HepG2 (cell line): ENCODE measurements at regions not wholly inside any gene's neighbourhood (a gene's known extent, or its start where the extent isn't known, plus 50 kb on each side); places are given as distances from the start of the nearest gene placed in this dataset.

ENCODE experiments used
- ATAC-seq: fragments of 200-7000 bp; cut with Tn5 transposase; 3 replicates; pipeline ENCODE4 v1.9.1; 2020; ENCODE audit warnings: mild to moderate bottlenecking, moderate library complexity
- BruUV-seq: library from RNA; stranded (reverse); fragments of 400-500 nt; replicated peaks from 2 replicates; lab custom pipeline; 2021; lab: Mats Ljungman, UMichigan
- CTCF ChIA-PET: fragments of 300-600 bp; formaldehyde crosslinking; extraction: SDS; loops from one replicate; lab custom pipeline; 2021; ENCODE audit warnings: low total read pairs, inconsistent platforms, low intra/inter-chr PET ratio; lab: Yijun Ruan, JAX
- POLR2A ChIA-PET: fragments of 350-600 bp; sonication (Branson Sonifier 250); formaldehyde crosslinking; loops from one replicate; lab custom pipeline; 2020; ENCODE audit warnings: antibody characterized with exemption, inconsistent platforms; lab: Yijun Ruan, JAX
- DNase-seq: peaks from one replicate; pipeline ENCODE4 v3.0.0-alpha.2; 2015; ENCODE audit warnings: low spot score
- FAIRE-seq: peaks from 3 replicates; lab custom pipeline; 2011; peaks lifted over from hg19 to GRCh38; lab: Jason Lieb, UNC
- H2AFZ ChIP-seq: one replicate; pipeline ENCODE4 v1.6.1; 2011; ENCODE audit warnings: low read length, inconsistent platforms
- H3K27ac ChIP-seq: fragments of 300-600 bp; 3 replicates; pipeline ENCODE4 v1.8.0; 2011; ENCODE audit warnings: mixed run types, mild to moderate bottlenecking, mixed read lengths, low read length, inconsistent platforms; ENCODE audit not compliant: insufficient read depth; ENCODE audit errors: extremely low read length
- H3K27me3 ChIP-seq, 2 experiments: fragments of 200-600 bp in 1 of 2; 2 replicates in 1 of 2; 3 replicates in 1 of 2; pipeline versions ENCODE4 v1.6.0 to v1.8.0; 2011; ENCODE audit warnings: low read length in 2 of 2, mild to moderate bottlenecking in 2 of 2, moderate library complexity in 2 of 2, inconsistent platforms in 1 of 2; ENCODE audit not compliant: insufficient read depth in 2 of 2, control insufficient read depth in 1 of 2
- H3K36me3 ChIP-seq, 2 experiments: fragments of 200-600 bp in 1 of 2; replicated peaks in 1 of 2; 2 replicates in 1 of 2; 3 replicates in 1 of 2; pipeline versions ENCODE4 v1.5.1 to v1.8.0; 2011; ENCODE audit warnings: low read length in 2 of 2, inconsistent platforms in 1 of 2; ENCODE audit not compliant: insufficient read depth in 2 of 2, control insufficient read depth in 1 of 2
- H3K4me1 ChIP-seq: 2 replicates; pipeline ENCODE4 v1.5.1; 2012; ENCODE audit warnings: low read length, inconsistent platforms; ENCODE audit not compliant: insufficient read depth
- H3K4me2 ChIP-seq: 2 replicates; pipeline ENCODE4 v1.6.0; 2011; ENCODE audit warnings: low read depth, low read length, inconsistent platforms
- H3K4me3 ChIP-seq, 3 experiments: fragments of 200-600 bp in 1 of 3; sonication (generic), shearing (Covaris generic) in 1 of 3; replicated peaks in 1 of 3; 2 replicates each; pipeline ENCODE4 v1.5.1; 2011 to 2016; ENCODE audit warnings: low read length in 3 of 3, inconsistent platforms in 2 of 3, low read depth in 2 of 3, mild to moderate bottlenecking in 2 of 3, control low read depth in 1 of 3, mixed read lengths in 1 of 3; ENCODE audit not compliant: insufficient read depth in 1 of 3
- H3K79me2 ChIP-seq: one replicate; pipeline ENCODE4 v1.6.1; 2011; ENCODE audit warnings: low read length, inconsistent platforms; ENCODE audit not compliant: insufficient read depth
- H3K9ac ChIP-seq: 2 replicates; pipeline ENCODE4 v1.6.0; 2011; ENCODE audit warnings: mild to moderate bottlenecking, low read depth, low read length, inconsistent platforms; ENCODE audit not compliant: insufficient read depth
- H3K9me3 ChIP-seq: 2 replicates; pipeline ENCODE4 v1.5.1; 2012; ENCODE audit warnings: mild to moderate bottlenecking, low read length
- H4K20me1 ChIP-seq: 2 replicates; pipeline ENCODE4 v1.6.0; 2011; ENCODE audit warnings: inconsistent platforms, mild to moderate bottlenecking, low read length, moderate library complexity; ENCODE audit not compliant: insufficient read depth
- ELF3 ChIP-seq: IDR thresholded peaks from 2 replicates; pipeline ENCODE4 v1.6.1; 2016; ENCODE audit warnings: missing genetic modification reagents, missing compliant biosample characterization
- FOSL2 ChIP-seq: sonication (generic); formaldehyde crosslinking; IDR thresholded peaks from 2 replicates; pipeline ENCODE4 v1.4.0; 2020; ENCODE audit warnings: missing genetic modification reagents
- HDAC6 ChIP-seq: fragments of 200-600 bp; sonication (generic); IDR thresholded peaks from 2 replicates; pipeline ENCODE4 v1.7.0; 2017; ENCODE audit warnings: mild to moderate bottlenecking, antibody characterized with exemption, low read length, low read depth
- JARID2 ChIP-seq: sonication (generic); formaldehyde crosslinking; IDR thresholded peaks from 2 replicates; pipeline ENCODE4 v1.8.1; 2023; ENCODE audit warnings: missing genetic modification reagents, inconsistent platforms; ENCODE audit not compliant: insufficient replicate concordance
- MAFG ChIP-seq: sonication (generic); formaldehyde crosslinking; IDR thresholded peaks from 2 replicates; pipeline ENCODE4 v1.5.1; 2020; ENCODE audit warnings: mild to moderate bottlenecking, missing genetic modification reagents
- RBM22 ChIP-seq: fragments of 200-400 bp; formaldehyde crosslinking; optimal IDR thresholded peaks from 2 replicates; pipeline ENCODE3; 2017; ENCODE audit warnings: mild to moderate bottlenecking, low read length, moderate library complexity
- SUZ12 ChIP-seq: fragments of 150-350 bp; IDR thresholded peaks from 2 replicates; pipeline ENCODE4 v1.6.1; 2014; ENCODE audit warnings: low read depth, low read length
- ZBTB20 ChIP-seq: sonication (generic); formaldehyde crosslinking; IDR thresholded peaks from 2 replicates; pipeline ENCODE4 v1.8.1; 2023; ENCODE audit warnings: missing genetic modification reagents, low read depth, mild to moderate bottlenecking, borderline replicate concordance
- ZBTB38 ChIP-seq: sonication (generic); formaldehyde crosslinking; IDR thresholded peaks from 2 replicates; pipeline ENCODE4 v1.5.1; 2020; ENCODE audit warnings: mild to moderate bottlenecking, missing genetic modification reagents
- ZBTB8A ChIP-seq: sonication (generic); formaldehyde crosslinking; IDR thresholded peaks from 2 replicates; pipeline ENCODE4 v1.4.0; 2020; ENCODE audit warnings: mild to moderate bottlenecking, low read depth, missing genetic modification reagents, borderline replicate concordance
- ZFP36L2 ChIP-seq: sonication (generic); formaldehyde crosslinking; IDR thresholded peaks from 2 replicates; pipeline ENCODE4 v1.4.0; 2020; ENCODE audit warnings: missing genetic modification reagents
- WGBS: methylation state at CpG from one replicate; pipeline ENCODE4 v1.1.6; 2017; ENCODE audit warnings: low lambda C conversion rate; 5-methylcytosine and 5-hydroxymethylcytosine counted together
- in situ Hi-C: cut with HindIII; loops from 2 replicates; pipeline ENCODE4 v1.10.0; 2017; ENCODE audit warnings: low pct_unique_long_range_greater_than_20kb; ENCODE audit not compliant: extremely low pct_ligation_motif_present
- intact Hi-C: fragments of 100-400 bp; cut with micrococcal nuclease; formaldehyde crosslinking; loops from one replicate; pipeline ENCODE4 v1.10.0; 2022; ENCODE audit not compliant: unreplicated experiment
- TF ChIP-seq, protein P1 (sequence below): sonication (generic); formaldehyde crosslinking; IDR thresholded peaks from 2 replicates; pipeline ENCODE4 v1.8.0; 2022; ENCODE audit warnings: mild to moderate bottlenecking, missing genetic modification reagents
- TF ChIP-seq, protein P2 (sequence below): sonication (generic); formaldehyde crosslinking; IDR thresholded peaks from 2 replicates; pipeline ENCODE4 v1.4.0; 2020; ENCODE audit warnings: missing genetic modification reagents, mild to moderate bottlenecking, borderline replicate concordance

DNA sequence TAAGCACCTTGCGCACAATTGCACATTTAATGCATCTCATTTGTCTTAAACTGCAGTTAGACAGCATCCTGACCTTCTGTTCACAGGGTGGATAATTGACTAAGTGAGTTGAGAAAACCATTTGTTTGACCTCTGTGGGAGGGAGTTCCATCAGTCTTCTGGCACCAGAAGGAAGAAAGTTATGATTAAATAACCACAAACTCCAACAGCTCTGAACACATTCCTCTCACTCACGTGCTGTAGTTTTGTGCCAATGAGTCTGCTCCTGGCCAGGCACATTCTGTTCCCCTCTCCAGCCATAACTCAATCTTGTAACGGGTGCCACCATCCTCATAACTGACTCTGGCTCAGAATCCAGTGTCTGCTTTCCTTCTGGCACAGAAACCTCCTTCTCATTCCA lies 817.2 kb downstream of the SLITRK1 start:
- CTCF ChIA-PET: no interaction called here
- TF ChIP-seq ZFP36L2 (CRISPR knock-in tag) (no peak), ZBTB38 (CRISPR knock-in tag) (no peak)
- no peak for FAIRE-seq
- 28% methylated on average over 2 of the region's 3 CpGs for WGBS
- no peak for ATAC-seq
- Histone ChIP-seq H3K4me1 (no peaks in the 10 kb centered on the region), H3K27me3 (no peaks in the 10 kb centered on the region), H4K20me1 (no peaks in the 10 kb centered on the region), H3K4me2 (no peak overlapping the region), H3K36me3 (no peaks in the 10 kb centered on the region), H3K9ac (no peak overlapping the region), H3K4me3 (no peak overlapping the region), H3K27ac (no peak overlapping the region), H2AFZ (no peak overlapping the region), H3K9me3 (peaks cover 13% of the 10 kb centered on the region; the same call in 1 of the 2 replicates), H3K79me2 (no peaks in the 10 kb centered on the region)
- in situ Hi-C loops (no loop called here), intact Hi-C loops (no loop called here)
- POLR2A ChIA-PET: no interaction called here
- DNase-seq: no peak
- no TSS peak for BruUV-seq

DNA sequence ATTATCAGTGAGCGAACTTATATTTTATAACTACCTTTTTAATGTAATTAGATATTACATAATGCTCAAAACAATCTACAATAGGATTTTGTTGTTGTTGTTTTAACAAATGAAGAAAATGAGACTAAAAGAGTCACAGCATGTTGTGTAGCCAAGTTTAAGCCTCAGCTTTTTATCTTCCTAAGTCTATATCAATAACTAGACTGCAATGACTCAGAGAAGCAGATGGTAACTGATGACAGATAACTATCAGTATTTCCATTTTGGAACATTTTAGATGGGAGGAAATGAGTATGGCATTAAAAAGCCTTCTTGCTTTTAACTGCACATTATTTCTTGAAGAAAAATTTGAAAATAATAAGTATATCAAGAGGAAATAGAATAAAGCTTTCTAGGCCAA lies 825.2 kb downstream of the SLITRK1 start:
- no peak overlapping the region for H3K9ac ChIP-seq
- WGBS: 29% methylated on average over 1 of the region's 1 CpG
- no peak overlapping the region for H3K4me3 ChIP-seq
- intact Hi-C loops: no loop called here
- no peak overlapping the region for H3K27ac ChIP-seq
- DNase-seq (no peak), FAIRE-seq (no peak), ATAC-seq (no peak)
- no peaks in the 10 kb centered on the region for H4K20me1 ChIP-seq
- no TSS peak for BruUV-seq
- in situ Hi-C loops: no loop called here
- no peaks in the 10 kb centered on the region for H3K4me1 ChIP-seq
- no peak overlapping the region for H2AFZ ChIP-seq
- H3K79me2 ChIP-seq: no peaks in the 10 kb centered on the region
- H3K27me3 ChIP-seq: no peaks in the 10 kb centered on the region
- ChIA-PET POLR2A (no interaction called here), CTCF (no interaction called here)
- no peaks in the 10 kb centered on the region for H3K36me3 ChIP-seq
- H3K4me2 ChIP-seq: no peak overlapping the region
- H3K9me3 ChIP-seq: peaks cover 8% of the 10 kb centered on the region; the same call in 1 of the 2 replicates
- TF ChIP-seq FOSL2 (CRISPR knock-in tag) (no peak), HDAC6 (no peak), RBM22 (no peak), ELF3 (CRISPR knock-in tag) (no peak), ZBTB8A (no peak), ZBTB20 (CRISPR knock-in tag) (no peak), JARID2 (no peak), MAFG (no peak), SUZ12 (no peak)
- TF ChIP-seq, protein P1, sequence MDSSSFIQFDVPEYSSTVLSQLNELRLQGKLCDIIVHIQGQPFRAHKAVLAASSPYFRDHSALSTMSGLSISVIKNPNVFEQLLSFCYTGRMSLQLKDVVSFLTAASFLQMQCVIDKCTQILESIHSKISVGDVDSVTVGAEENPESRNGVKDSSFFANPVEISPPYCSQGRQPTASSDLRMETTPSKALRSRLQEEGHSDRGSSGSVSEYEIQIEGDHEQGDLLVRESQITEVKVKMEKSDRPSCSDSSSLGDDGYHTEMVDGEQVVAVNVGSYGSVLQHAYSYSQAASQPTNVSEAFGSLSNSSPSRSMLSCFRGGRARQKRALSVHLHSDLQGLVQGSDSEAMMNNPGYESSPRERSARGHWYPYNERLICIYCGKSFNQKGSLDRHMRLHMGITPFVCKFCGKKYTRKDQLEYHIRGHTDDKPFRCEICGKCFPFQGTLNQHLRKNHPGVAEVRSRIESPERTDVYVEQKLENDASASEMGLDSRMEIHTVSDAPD (CRISPR knock-in tag): no peak
- TF ChIP-seq, protein P2, sequence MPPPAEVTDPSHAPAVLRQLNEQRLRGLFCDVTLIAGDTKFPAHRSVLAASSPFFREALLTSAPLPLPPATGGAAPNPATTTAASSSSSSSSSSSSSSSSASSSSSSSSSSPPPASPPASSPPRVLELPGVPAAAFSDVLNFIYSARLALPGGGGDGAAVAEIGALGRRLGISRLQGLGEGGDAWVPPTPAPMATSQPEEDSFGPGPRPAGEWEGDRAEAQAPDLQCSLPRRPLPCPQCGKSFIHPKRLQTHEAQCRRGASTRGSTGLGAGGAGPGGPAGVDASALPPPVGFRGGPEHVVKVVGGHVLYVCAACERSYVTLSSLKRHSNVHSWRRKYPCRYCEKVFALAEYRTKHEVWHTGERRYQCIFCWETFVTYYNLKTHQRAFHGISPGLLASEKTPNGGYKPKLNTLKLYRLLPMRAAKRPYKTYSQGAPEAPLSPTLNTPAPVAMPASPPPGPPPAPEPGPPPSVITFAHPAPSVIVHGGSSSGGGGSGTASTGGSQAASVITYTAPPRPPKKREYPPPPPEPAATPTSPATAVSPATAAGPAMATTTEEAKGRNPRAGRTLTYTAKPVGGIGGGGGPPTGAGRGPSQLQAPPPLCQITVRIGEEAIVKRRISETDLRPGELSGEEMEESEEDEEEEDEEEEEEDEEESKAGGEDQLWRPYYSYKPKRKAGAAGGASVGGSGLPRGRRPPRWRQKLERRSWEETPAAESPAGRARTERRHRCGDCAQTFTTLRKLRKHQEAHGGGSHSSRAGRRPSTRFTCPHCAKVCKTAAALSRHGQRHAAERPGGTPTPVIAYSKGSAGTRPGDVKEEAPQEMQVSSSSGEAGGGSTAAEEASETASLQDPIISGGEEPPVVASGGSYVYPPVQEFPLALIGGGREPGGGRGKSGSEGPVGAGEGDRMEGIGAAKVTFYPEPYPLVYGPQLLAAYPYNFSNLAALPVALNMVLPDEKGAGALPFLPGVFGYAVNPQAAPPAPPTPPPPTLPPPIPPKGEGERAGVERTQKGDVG (CRISPR knock-in tag): no peak
